ENCODE measurements at regions not wholly inside any gene's neighbourhood (a gene's known extent, or its start where the extent isn't known, plus 50 kb on each side); places are given as distances from the start of the nearest gene placed in this dataset.

GRCh38 chr7:53426145-53426750, 390.8 kb downstream of the POM121L12 start:
- Histone ChIP-seq H3K27ac (no peak overlapping the region), H3K4me3 (no peak overlapping the region), H3K27me3 (no peaks in the 10 kb centered on the region), H3K9me3 (peaks cover 0 to 18% (median 5%) of the 10 kb centered on the region in 4 donors), H3K4me1 (no peaks in the 10 kb centered on the region), H3K36me3 (no peaks in the 10 kb centered on the region)
- DNase-seq = no peak
- TF ChIP-seq CTCF (IDR thresholded peaks at IDR 0.05) (no peak), EP300 (IDR thresholded peaks at IDR 0.05) (no peak), POLR2A (IDR thresholded peaks at IDR 0.05) (no peak), POLR2AphosphoS5 (IDR thresholded peaks at IDR 0.05) (no peak)
- intact Hi-C loops (cut with DNase I; ENCODE audit: low total_unique reads) = no loop called here
- 64 to 74% (median 72%) methylated on average over 6 of the region's 6 CpGs for WGBS, 5 donors

- Histone ChIP-seq H3K27ac (no peak overlapping the region), H3K9me3 (peaks cover 0 to 10% (median 3%) of the 10 kb centered on the region in 4 donors), H3K4me3 (no peak overlapping the region), H3K36me3 (no peaks in the 10 kb centered on the region), H3K27me3 (no peaks in the 10 kb centered on the region), H3K4me1 (no peaks in the 10 kb centered on the region)
- WGBS, 5 donors = 77 to 87% (median 82%) methylated on average over 5 of the region's 5 CpGs
- intact Hi-C loops (cut with DNase I; ENCODE audit: low total_unique reads) = no loop called here
- TF ChIP-seq POLR2A (IDR thresholded peaks at IDR 0.05) = no peak
- TF ChIP-seq POLR2AphosphoS5 (IDR thresholded peaks at IDR 0.05) = no peak
- no peak for TF ChIP-seq CTCF (IDR thresholded peaks at IDR 0.05)
- no peak for TF ChIP-seq EP300 (IDR thresholded peaks at IDR 0.05)
- no peak for DNase-seq
Measured at GRCh38 chr7:53428045-53428444, 392.6 kb downstream of the POM121L12 start.

- Histone ChIP-seq H3K36me3 (no peaks in the 10 kb centered on the region), H3K27ac (no peak overlapping the region), H3K4me3 (no peak overlapping the region), H3K9me3 (peaks cover 0 to 10% (median 4%) of the 10 kb centered on the region in 4 donors), H3K4me1 (no peaks in the 10 kb centered on the region), H3K27me3 (no peaks in the 10 kb centered on the region)
- DNase-seq = no peak
- intact Hi-C loops (cut with DNase I; ENCODE audit: low total_unique reads) = no loop called here
- 90 to 94% (median 92%) methylated on average over 4 of the region's 4 CpGs for WGBS, 5 donors
- no peak for TF ChIP-seq CTCF (IDR thresholded peaks at IDR 0.05)
- TF ChIP-seq POLR2A (IDR thresholded peaks at IDR 0.05) = no peak
- no peak for TF ChIP-seq POLR2AphosphoS5 (IDR thresholded peaks at IDR 0.05)
- TF ChIP-seq EP300 (IDR thresholded peaks at IDR 0.05) = no peak
Measured at GRCh38 chr7:53431901-53432300, 396.5 kb downstream of the POM121L12 start.

GRCh38 chr7:53437336-53437735, 401.9 kb downstream of the POM121L12 start:
- Histone ChIP-seq H3K4me3 (no peak overlapping the region), H3K4me1 (no peaks in the 10 kb centered on the region), H3K9me3 (peaks cover 0 to 5% (median 0%) of the 10 kb centered on the region in 4 donors), H3K27me3 (no peaks in the 10 kb centered on the region), H3K36me3 (no peaks in the 10 kb centered on the region), H3K27ac (no peak overlapping the region)
- 76 to 86% (median 83%) methylated on average over 4 of the region's 4 CpGs for WGBS, 5 donors
- intact Hi-C loops (cut with DNase I; ENCODE audit: low total_unique reads) = no loop called here
- DNase-seq = no peak
- TF ChIP-seq POLR2A (IDR thresholded peaks at IDR 0.05) = no peak

- H3K27ac ChIP-seq = no peak overlapping the region
- H3K36me3 ChIP-seq = no peaks in the 10 kb centered on the region
- TF ChIP-seq EP300 (IDR thresholded peaks at IDR 0.05) = no peak
- TF ChIP-seq POLR2A (IDR thresholded peaks at IDR 0.05) = no peak
- no peak for TF ChIP-seq CTCF (IDR thresholded peaks at IDR 0.05)
- TF ChIP-seq POLR2AphosphoS5 (IDR thresholded peaks at IDR 0.05) = no peak
- intact Hi-C loops (cut with DNase I; ENCODE audit: low total_unique reads) = no loop called here
- no peak for DNase-seq
- no peaks in the 10 kb centered on the region for H3K27me3 ChIP-seq
- no peak overlapping the region for H3K4me3 ChIP-seq
- WGBS, 5 donors = 28 to 42% (median 38%) methylated on average over 3 of the region's 3 CpGs
- no peaks in the 10 kb centered on the region for H3K4me1 ChIP-seq
- H3K9me3 ChIP-seq = peaks cover 0 to 5% (median 0%) of the 10 kb centered on the region in 4 donors
Measured at GRCh38 chr7:53446170-53446569, 410.7 kb downstream of the POM121L12 start.

All from stomach (tissue), 8 donors.